Jurkat, Clone E6-1 (cell line): ENCODE measurements at regions not wholly inside any gene's neighbourhood (a gene's known extent, or its start where the extent isn't known, plus 50 kb on each side); places are given as distances from the start of the nearest gene placed in this dataset.
"Not testable (repeated sequence)": the region's sequence is repeated elsewhere in the genome, so short reads cannot be mapped to it uniquely, and the experiment has no call there.

Source experiments
- DNase-seq: peaks from one replicate; pipeline ENCODE4 v3.0.0-alpha.2; 2011; ENCODE audit warnings: low read depth, low spot score
- H3K4me3 ChIP-seq: 2 replicates; pipeline ENCODE4 v1.5.1; 2011; ENCODE audit warnings: mild to moderate bottlenecking, low read length, control low read depth, moderate library complexity

- DNase-seq, result no peak
- no peak overlapping the region for H3K4me3 ChIP-seq
Observed at GRCh38 chr14:100415226-100415625, 92.1 kb downstream of the SLC25A47 start.

- no peak for DNase-seq
- no peak overlapping the region for H3K4me3 ChIP-seq
Observed at GRCh38 chr14:100416081-100416680, 93.0 kb downstream of the SLC25A47 start.

- H3K4me3 ChIP-seq, result no peak overlapping the region
- DNase-seq, result no peak
Observed at GRCh38 chr14:100416921-100417860, 94.1 kb downstream of the SLC25A47 start.

- no peak overlapping the region for H3K4me3 ChIP-seq
- DNase-seq, result no peak
Observed at GRCh38 chr14:100419856-100420255, 96.7 kb downstream of the SLC25A47 start.

- DNase-seq, result no peak
- H3K4me3 ChIP-seq, result no peak overlapping the region
Observed at GRCh38 chr14:100421756-100422470, 98.8 kb downstream of the SLC25A47 start.

GRCh38 chr14:100422556-100423316 is 99.6 kb downstream of the SLC25A47 start:
- no peak for DNase-seq

GRCh38 chr14:100423317-100424010 is 100.3 kb downstream of the SLC25A47 start:
- DNase-seq, result no peak
- H3K4me3 ChIP-seq, result no peak overlapping the region

More at GRCh38 chr14:100422556-100423316, 99.6 kb downstream of the SLC25A47 start:
- no peak overlapping the region for H3K4me3 ChIP-seq

- no peak for DNase-seq
- no peak overlapping the region for H3K4me3 ChIP-seq
Observed at GRCh38 chr14:100424504-100425428, 101.6 kb downstream of the SLC25A47 start.

GRCh38 chr14:100425429-100425827 is 102.3 kb downstream of the SLC25A47 start:
- H3K4me3 ChIP-seq, result no peak overlapping the region
- DNase-seq, result no peak

- no peak overlapping the region for H3K4me3 ChIP-seq
- no peak for DNase-seq
Observed at GRCh38 chr14:100426314-100426713, 103.2 kb downstream of the SLC25A47 start.

- H3K4me3 ChIP-seq, result no peak overlapping the region
- no peak for DNase-seq
Observed at GRCh38 chr14:100427166-100427565, 104.0 kb downstream of the SLC25A47 start.

GRCh38 chr14:100428727-100429126 is 105.6 kb downstream of the SLC25A47 start:
- DNase-seq, result no peak
- H3K4me3 ChIP-seq, result no peak overlapping the region

GRCh38 chr14:100429537-100429936 is 106.4 kb downstream of the SLC25A47 start:
- no peak for DNase-seq
- H3K4me3 ChIP-seq, result no peak overlapping the region

- no peak overlapping the region for H3K4me3 ChIP-seq
- DNase-seq, result no peak
Observed at GRCh38 chr14:100430571-100430970, 107.4 kb downstream of the SLC25A47 start.

- not testable (repeated sequence) for H3K4me3 ChIP-seq, DNase-seq
Observed at GRCh38 chr14:100431461-100431860, 108.3 kb downstream of the SLC25A47 start.

GRCh38 chr14:100432652-100433427 is 109.7 kb downstream of the SLC25A47 start:
- no peak for DNase-seq
- no peak overlapping the region for H3K4me3 ChIP-seq

- no peak for DNase-seq
- no peak overlapping the region for H3K4me3 ChIP-seq
Observed at GRCh38 chr14:100433428-100433814, 110.3 kb downstream of the SLC25A47 start.
